ENCODE measurements at regions not wholly inside any gene's neighbourhood (a gene's known extent, or its start where the extent isn't known, plus 50 kb on each side); places are given as distances from the start of the nearest gene placed in this dataset.

DNA sequence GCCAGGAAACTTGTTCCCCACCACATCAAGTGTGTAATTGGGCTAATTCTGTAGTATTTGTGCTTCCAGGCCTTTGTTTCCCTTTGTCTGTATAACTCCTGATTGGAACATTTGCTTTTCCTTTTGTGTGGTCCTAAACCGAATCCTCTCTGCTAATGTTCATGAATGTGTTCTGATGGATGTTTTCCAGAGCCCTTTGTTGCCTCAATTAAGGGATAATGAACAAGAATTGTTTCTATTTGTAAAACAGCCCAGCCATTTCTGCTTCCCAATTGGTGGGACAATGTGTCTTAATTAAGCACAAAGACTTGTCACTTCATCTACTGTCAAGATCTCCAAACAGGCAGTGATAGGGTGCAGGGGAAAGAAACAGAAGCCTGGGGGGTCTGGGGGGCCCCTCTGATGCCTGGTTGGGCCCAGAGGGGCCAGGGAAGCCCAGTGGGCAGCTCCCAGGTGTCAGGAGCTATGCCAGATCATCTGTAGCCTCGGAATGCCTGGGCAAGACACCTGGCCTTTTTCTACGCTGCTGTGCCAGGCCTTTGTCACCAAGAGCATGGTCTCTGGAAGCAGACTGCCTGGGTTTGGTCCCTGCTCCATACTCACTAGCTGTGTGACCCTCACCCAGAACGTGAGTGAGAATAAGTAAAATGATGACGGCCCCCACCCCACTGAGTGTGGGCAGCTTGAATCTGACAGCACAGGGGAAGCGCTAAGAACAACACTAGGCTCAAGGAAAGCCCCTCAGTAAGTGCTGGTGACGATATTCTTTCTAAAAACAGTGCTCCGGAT, 116.6 kb upstream of the PRR20G start:
- intact Hi-C loops (cut with DNase I), result no loop called here
- no peak for DNase-seq
- Histone ChIP-seq H3K36me3 (no peaks in the 10 kb centered on the region), H3K4me1 (no peaks in the 10 kb centered on the region), H3K27ac (no peak overlapping the region), H3K27me3 (peaks cover 0 to 35% (median 0%) of the 10 kb centered on the region in 4 donors), H3K4me3 (no peak overlapping the region), H3K9me3 (no peaks in the 10 kb centered on the region)
- TF ChIP-seq, protein P1, sequence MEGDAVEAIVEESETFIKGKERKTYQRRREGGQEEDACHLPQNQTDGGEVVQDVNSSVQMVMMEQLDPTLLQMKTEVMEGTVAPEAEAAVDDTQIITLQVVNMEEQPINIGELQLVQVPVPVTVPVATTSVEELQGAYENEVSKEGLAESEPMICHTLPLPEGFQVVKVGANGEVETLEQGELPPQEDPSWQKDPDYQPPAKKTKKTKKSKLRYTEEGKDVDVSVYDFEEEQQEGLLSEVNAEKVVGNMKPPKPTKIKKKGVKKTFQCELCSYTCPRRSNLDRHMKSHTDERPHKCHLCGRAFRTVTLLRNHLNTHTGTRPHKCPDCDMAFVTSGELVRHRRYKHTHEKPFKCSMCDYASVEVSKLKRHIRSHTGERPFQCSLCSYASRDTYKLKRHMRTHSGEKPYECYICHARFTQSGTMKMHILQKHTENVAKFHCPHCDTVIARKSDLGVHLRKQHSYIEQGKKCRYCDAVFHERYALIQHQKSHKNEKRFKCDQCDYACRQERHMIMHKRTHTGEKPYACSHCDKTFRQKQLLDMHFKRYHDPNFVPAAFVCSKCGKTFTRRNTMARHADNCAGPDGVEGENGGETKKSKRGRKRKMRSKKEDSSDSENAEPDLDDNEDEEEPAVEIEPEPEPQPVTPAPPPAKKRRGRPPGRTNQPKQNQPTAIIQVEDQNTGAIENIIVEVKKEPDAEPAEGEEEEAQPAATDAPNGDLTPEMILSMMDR (IDR thresholded peaks at IDR 0.05), result no peak
- TF ChIP-seq POLR2A (IDR thresholded peaks at IDR 0.05), result no peak
- 36 to 46% methylated on average over 4 to 8 of the region's 8 CpGs for WGBS, 2 donors

DNA sequence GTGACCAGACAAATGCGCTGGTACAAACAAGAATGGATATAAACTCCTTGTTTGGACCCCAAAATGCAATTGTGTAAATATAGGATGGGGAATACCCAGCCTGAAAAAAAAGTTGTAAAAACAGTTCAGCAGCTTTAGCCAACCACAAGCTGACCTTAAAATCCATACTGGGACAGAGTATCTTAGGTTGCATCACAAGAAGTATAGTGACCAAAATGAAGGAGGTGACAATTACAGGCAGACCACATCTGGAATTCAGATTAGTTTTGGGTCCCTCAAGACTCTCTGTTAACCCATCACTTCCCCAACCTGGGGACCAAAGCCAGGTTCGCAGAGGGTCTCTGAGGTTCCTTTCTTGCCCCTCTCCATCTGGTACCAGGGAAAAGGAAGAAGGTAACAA, 115.9 kb upstream of the PRR20G start:
- TF ChIP-seq, protein P1 (IDR thresholded peaks at IDR 0.05), result no peak
- TF ChIP-seq POLR2A (IDR thresholded peaks at IDR 0.05), result no peak
- Histone ChIP-seq H3K4me1 (no peaks in the 10 kb centered on the region), H3K27me3 (peaks cover 0 to 29% (median 0%) of the 10 kb centered on the region in 4 donors), H3K4me3 (no peak overlapping the region), H3K36me3 (no peaks in the 10 kb centered on the region), H3K27ac (no peak overlapping the region), H3K9me3 (no peaks in the 10 kb centered on the region)
- no peak for DNase-seq
- WGBS, 2 donors, result 82 to 90% methylated on average over 2 of the region's 2 CpGs
- intact Hi-C loops (cut with DNase I), result no loop called here

DNA sequence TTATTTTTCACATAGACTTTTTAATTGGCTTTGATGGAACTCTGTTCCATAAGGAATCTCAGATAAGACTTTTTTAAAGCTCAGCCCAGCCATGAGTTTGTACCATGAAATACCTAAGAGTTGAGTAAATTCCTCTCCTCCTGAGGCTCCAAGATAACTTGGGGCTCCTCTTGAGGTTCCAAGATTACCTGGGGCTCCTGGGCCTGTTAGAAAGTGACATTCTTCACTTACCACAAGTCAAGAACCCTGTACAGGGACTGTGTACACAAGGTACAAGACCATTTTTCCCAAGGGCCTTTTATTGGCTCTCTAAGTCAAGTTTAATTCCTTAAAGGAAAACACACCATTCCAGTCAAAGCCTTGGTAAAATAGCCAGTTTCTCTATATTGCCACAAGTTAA, 111.3 kb upstream of the PRR20G start:
- H3K27me3 ChIP-seq, result peaks cover 0 to 26% (median 0%) of the 10 kb centered on the region in 4 donors

DNA sequence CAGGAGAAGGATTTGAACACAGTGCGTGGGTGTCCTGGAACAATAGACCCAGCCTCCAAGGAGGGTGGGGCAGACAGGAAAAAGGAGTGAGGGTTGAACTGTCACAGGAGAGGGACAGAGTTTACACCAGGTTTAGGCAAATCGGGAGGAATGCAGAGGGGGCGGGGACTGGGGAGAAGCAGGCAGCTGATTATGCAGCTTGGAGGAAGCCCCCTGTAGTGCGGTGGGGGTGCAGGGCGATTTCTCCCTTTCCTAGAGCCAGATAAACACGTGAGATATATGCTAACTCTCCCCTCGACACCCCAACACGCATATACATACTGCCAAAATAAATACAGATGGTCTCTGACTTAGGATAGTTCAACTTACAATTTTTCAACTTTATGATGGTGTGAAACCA, 108.6 kb upstream of the PRR20G start:
- DNase-seq, result no peak
- intact Hi-C loops (cut with DNase I), result no loop called here

More for the DNA sequence above, 111.3 kb upstream of the PRR20G start:
- intact Hi-C loops (cut with DNase I), result no loop called here
- Histone ChIP-seq H3K27ac (no peak overlapping the region), H3K36me3 (no peaks in the 10 kb centered on the region), H3K4me3 (no peak overlapping the region), H3K4me1 (no peaks in the 10 kb centered on the region), H3K9me3 (no peaks in the 10 kb centered on the region)
- DNase-seq, result no peak
- TF ChIP-seq, protein P1 (IDR thresholded peaks at IDR 0.05), result no peak
- no peak for TF ChIP-seq POLR2A (IDR thresholded peaks at IDR 0.05)

More for the DNA sequence above, 108.6 kb upstream of the PRR20G start:
- Histone ChIP-seq H3K4me1 (no peaks in the 10 kb centered on the region), H3K27ac (no peak overlapping the region), H3K4me3 (no peak overlapping the region), H3K9me3 (no peaks in the 10 kb centered on the region), H3K27me3 (peaks cover 0 to 48% (median 0%) of the 10 kb centered on the region in 4 donors), H3K36me3 (no peaks in the 10 kb centered on the region)
- TF ChIP-seq POLR2A (IDR thresholded peaks at IDR 0.05), result no peak
- TF ChIP-seq, protein P1 (IDR thresholded peaks at IDR 0.05), result no peak
- 23 to 29% methylated on average over 8 of the region's 8 CpGs for WGBS, 2 donors

All from esophagus squamous epithelium (tissue), 5 donors.